GM18498 (cell line): ENCODE measurements at regions not wholly inside any gene's neighbourhood (a gene's known extent, or its start where the extent isn't known, plus 50 kb on each side); places are given as distances from the start of the nearest gene placed in this dataset.

Experiments
- ATAC-seq: cut with Tn5 transposase; IDR thresholded peaks from one replicate; pipeline ENCODE4 v1.9.1; 2021; ENCODE audit warnings: mild to moderate bottlenecking, moderate library complexity; ENCODE audit not compliant: unreplicated experiment

DNA sequence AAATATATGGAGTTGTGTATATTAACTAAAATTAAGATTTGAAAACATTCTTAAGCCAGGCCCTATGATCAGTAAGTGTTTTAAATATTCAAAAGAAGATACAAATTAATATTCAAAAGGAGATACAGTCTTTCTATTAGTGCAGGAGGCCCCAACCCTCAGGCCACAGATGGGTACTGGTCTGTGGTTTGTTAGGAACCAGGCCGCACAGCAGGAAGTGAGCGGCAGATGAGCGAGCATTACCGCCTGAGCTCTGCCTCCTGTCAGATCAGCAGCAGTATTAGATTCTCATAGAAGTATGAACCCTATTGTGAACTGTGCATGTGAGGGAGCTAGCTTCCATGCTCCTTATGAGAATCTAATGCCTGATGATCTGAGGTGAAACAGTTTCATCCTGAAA, 232.9 kb downstream of the FOXO1 start:
- peak; percentile 66 for ATAC-seq

GRCh38 chr13:40434516-40435397, 231.7 kb downstream of the FOXO1 start:
- peak; percentile 41 for ATAC-seq

DNA sequence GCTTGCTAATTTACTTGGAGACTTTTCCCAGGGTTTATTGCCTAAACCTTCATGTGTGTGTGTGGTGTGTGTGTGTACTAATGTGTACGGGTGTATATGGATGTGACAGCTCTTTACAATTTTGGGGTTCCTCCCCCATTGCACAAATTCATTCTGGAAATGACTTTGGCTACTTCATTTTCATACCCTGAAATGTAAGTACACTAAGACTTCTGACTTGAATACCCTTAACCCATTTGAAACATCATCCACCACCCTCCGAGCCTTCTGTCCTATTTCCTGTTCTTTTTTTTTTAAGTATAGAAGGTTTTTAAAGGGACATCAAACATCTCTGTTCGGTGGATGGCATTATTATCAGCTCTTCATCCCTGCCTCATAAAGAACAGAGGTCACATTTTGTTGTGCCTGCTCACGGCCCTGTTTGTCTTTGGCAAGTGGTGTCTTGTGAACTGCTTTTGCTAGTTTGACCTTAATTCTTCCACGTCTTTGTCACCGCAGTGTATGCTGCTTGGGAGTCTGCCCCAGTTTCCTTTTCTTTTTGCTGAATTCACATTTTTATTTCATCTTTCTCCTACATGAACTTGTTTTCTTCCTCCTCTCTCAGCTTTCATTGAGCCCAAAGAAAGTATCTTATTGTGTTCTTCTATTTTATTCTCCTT, 228.3 kb downstream of the FOXO1 start:
- no peak for ATAC-seq

- ATAC-seq = no peak
Measured at GRCh38 chr13:40438999-40439797, 227.2 kb downstream of the FOXO1 start.

DNA sequence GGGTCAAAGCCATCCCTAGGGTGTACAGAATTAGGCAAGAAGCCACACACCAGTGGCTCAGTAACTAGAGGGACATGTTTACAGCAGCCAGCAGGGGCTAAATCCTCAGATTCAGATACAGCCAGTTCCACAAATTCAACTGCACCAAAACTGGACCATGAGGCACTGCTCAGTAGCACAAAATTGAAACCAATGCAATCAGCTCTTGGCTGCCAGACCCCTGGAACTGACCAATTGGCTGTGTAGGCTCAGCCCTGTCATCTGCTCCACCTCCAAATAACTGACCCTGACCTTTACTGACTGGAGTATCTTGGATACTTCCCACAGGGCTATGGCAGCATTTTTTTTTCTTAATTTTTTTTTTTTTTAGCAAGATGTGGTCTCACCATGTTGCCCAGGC, 226.5 kb downstream of the FOXO1 start:
- no peak for ATAC-seq

GRCh38 chr13:40440990-40441820, 225.2 kb downstream of the FOXO1 start:
- no peak for ATAC-seq

DNA sequence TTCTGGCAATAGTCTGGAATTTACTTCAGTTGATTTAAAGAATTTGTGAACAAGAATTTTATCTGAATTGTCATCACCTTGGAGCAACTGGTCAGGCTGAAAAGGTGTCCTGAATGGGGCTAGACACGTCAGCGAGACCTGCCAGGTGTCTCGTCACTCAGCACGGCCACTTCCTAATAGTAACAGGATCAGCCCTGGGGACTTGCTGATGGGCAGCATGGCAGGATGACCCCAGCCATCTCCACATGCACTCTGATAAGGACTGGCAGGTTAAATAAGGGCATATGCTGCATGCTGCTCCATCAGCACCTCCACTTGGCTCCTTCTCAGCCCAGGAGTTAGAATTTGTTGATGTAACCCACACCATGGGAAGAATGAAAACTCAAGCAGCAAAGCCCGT, 224.2 kb downstream of the FOXO1 start:
- no peak for ATAC-seq

- ATAC-seq = no peak
Measured at GRCh38 chr13:40442826-40443225, 223.6 kb downstream of the FOXO1 start.

DNA sequence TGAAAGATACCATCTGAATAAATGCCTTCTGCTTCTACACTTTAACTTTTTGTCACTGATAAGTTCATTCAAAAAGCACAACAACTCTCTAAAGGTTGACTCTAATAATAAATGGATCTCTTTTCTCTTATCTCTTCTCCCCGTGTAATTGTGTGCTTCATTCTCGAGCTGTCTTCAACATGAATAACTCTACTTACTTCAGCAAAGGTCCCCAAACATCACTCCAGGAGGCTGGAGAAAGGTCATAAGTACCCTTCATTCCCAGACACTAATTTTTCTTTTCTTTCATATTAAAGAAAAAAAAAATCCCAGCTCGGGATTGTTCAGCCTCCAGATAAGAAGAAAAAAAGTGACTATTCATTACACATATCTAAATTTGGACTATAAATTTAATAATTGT, 222.2 kb downstream of the FOXO1 start:
- ATAC-seq = no peak

DNA sequence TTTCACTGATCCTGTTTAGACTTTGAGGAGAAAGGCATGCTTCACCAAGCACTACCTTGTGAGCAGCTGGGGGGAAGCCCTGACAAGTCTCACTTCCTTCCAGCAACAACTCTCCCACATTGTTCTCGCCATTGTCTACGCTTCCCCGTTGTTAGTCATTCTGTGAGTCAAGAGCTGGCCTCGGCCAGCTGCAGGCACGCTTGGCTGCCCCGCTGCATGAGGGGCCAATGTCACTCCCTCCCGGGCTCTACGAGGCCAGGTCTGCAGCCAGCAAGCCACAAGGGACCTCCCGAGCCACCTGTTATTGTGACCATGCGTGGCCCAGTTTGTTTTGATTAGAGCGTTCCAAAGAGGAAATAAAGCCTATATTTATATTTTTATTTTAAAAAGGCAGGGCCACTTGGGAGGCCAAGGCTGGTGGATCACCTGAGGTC, 220.9 kb downstream of the FOXO1 start:
- ATAC-seq = peak; percentile 99

DNA sequence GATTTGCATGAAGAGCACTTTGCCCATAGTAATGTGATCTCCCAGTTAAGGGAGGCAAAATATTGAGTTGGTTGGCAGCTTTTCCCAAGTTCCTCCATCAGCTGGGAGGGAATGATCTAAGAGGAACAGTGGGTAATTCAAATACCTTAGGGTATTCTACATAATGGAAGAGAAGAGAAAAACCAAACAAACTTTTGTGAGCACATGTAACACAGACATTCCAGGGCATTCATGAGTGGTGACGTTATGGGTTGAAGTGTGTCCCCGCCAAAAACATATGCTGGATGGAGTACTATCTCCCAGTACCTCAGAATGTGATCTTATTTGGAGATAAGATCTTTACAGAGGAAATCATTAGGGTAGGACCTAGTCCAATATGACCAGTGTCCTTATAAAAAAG, 220.1 kb downstream of the FOXO1 start:
- ATAC-seq = no peak

DNA sequence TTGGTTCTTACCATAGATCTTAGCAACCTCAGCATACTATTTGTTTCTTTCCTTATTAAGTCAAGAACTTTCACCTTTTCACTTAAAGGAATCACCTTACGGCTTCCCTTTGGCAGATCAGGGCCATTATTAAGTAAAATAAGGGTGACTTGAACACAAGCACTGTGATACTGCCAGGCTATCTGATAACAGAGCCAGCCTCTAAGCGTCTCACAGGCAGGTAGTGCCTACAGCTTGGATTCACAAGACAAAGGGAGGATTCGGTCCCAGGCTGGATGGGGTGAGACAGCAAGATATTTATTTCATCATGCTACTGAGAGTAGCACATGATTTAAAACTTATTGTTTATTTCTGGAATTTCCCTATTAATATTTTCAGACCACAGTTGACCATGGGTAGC, 218.6 kb downstream of the FOXO1 start:
- ATAC-seq = no peak

DNA sequence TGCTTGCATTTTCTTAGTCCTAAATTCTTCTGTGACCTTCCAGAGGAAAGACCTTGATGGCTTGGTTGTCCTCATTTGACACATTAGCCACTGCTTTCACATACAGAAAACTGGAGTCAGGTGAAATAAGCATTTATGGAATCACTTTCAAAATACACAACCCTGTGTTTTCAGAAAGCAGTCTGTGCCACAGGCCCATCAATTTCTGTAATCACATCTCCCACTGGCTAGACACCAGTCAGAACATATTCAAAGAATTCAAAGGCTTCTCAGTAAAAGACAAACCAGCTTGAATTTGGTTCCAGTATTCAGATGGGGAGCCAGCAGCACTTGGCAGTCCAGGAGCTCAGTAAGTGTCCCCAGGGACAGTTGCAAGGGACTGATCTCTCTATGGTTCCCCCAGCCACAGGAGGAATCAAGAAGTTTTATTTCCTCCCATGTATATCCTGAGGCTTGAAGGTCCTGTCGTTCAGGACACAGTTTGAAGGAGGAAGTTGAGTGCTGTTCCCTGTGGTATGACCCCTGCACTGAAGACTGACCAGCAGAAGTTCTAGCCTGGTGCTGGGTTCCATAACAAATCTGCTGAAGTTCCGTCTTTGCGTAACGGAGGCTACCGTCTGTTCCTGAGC, 214.3 kb downstream of the FOXO1 start:
- ATAC-seq = no peak

GRCh38 chr13:40452741-40453334, 213.6 kb downstream of the FOXO1 start:
- no peak for ATAC-seq

DNA sequence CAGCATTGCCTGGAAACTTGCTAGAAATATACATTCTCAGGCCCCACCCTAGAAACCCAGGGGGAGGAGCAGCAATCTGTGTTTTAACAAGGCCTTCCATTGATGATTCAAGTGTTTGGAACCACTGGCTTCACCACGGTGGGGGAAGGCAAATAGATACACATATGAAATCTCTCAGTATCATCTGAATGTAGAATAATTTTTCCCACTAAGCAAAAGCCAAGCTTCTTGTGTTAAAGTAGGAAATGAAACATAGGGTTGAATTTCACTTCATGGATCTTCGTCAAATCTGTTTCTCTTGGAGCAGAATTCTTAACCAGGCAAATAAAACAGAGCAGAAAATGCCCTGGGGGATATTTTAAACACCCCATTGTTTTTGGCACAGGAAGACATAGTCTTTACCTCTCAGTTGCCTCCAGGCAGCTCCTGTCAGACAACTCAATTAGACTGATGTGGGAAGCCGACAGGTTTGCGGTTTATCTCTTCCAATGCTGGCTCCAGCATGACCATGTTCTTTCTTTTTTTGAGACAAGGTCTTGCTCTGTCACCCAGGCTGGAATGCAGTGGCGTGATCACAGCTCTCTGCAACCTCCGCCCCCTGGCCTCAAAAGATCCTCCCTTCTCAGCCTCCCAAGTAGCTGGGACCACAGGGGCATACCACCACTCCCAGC, 213.0 kb downstream of the FOXO1 start:
- ATAC-seq = no peak

GRCh38 chr13:40456397-40456953, 210.0 kb downstream of the FOXO1 start:
- no peak for ATAC-seq

- ATAC-seq = no peak
Measured at GRCh38 chr13:40456979-40457553, 209.4 kb downstream of the FOXO1 start.

DNA sequence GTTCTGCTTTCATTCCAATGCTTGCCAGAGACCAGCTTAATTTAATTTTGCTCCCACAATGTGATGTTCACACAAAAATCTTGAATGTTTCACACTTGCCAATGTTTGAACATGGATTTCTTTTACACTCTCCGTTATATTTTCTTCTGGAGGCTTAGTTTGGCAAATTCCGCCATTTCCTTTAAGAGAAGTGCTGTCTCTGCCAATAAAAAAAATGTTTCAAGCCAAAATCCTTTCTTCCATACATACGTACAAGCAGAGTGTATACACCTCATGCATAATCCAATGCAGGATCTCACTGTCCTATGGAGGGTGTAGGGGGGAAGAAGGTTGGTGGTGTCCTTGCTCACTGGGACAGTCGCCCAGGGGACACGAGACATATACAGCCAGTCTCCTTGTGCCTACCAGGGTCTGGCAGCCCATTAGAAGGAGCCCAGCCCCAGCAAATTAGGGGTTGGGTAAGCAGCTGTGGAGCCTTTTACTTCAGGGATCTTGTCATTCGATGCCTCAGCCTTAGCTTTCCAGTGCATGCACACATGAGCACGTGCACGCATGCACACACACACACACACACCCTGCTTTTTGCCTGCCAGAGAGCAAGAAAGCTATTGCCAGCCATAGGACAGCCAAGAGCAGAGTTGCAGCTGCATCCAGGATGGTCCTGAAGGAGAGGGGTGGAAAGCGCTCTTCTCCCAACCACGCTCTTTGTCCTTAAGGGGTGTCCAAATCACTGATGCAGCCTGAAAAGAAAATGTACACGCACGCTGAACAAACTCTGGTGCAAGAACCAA, 208.3 kb downstream of the FOXO1 start:
- ATAC-seq = no peak
